ENCODE measurements at regions not wholly inside any gene's neighbourhood (a gene's known extent, or its start where the extent isn't known, plus 50 kb on each side); places are given as distances from the start of the nearest gene placed in this dataset.
"Not testable (repeated sequence)": the region's sequence is repeated elsewhere in the genome, so short reads cannot be mapped to it uniquely, and the experiment has no call there.

- no peaks in the 10 kb centered on the region for H3K36me3 ChIP-seq (ENCODE audit: insufficient read depth, low read length)
- no peak for TF ChIP-seq EZH2phosphoT487 (IDR thresholded peaks at IDR 0.05; ENCODE audit: borderline replicate concordance)
- TF ChIP-seq CTCF (conservative IDR thresholded peaks at IDR 0.05; ENCODE audit: low read length): no peak
- no peaks in the 10 kb centered on the region for H3K9me3 ChIP-seq (ENCODE audit: insufficient read depth, low read depth, low read length)
- H3K4me2 ChIP-seq (ENCODE audit: low read depth, low read length, poor library complexity, severe bottlenecking): no peak overlapping the region
- H3F3A ChIP-seq (ENCODE audit: low read depth): no peaks in the 10 kb centered on the region
- no peaks in the 10 kb centered on the region for H3K79me2 ChIP-seq (ENCODE audit: insufficient read depth, low read length)
- H4K20me1 ChIP-seq (ENCODE audit: insufficient read depth, low read length, poor library complexity, severe bottlenecking): no peaks in the 10 kb centered on the region
- H3K9me2 ChIP-seq (replicated peaks; ENCODE audit: low read depth, low read length): no peaks in the 10 kb centered on the region
- no peak overlapping the region for H3K9ac ChIP-seq (ENCODE audit: low read depth, low read length, poor library complexity, severe bottlenecking)
- peaks cover 74% of the 10 kb centered on the region for H3K4me1 ChIP-seq (ENCODE audit: insufficient read depth, low read length, poor library complexity, severe bottlenecking)
- no peak overlapping the region for H3K4me3 ChIP-seq (ENCODE audit: low read length, poor library complexity, severe bottlenecking)
- no peak overlapping the region for H2AFZ ChIP-seq (ENCODE audit: low read length)
- H3K27me3 ChIP-seq (ENCODE audit: insufficient read depth, low read length, poor library complexity, severe bottlenecking): no peaks in the 10 kb centered on the region
These were observed 72.1 kb upstream of the ROPN1 start for GRCh38 chr3:124064050-124064449.

GRCh38 chr3:124066543-124066942 is 74.6 kb upstream of the ROPN1 start:
- not testable (repeated sequence) for H3K4me3 ChIP-seq (ENCODE audit: low read length, poor library complexity, severe bottlenecking); H3K27me3 ChIP-seq (ENCODE audit: insufficient read depth, low read length, poor library complexity, severe bottlenecking)

GRCh38 chr3:124069706-124070105 is 77.8 kb upstream of the ROPN1 start:
- H4K20me1 ChIP-seq (ENCODE audit: insufficient read depth, low read length, poor library complexity, severe bottlenecking); H3K9me3 ChIP-seq (ENCODE audit: insufficient read depth, low read depth, low read length); H3K4me2 ChIP-seq (ENCODE audit: low read depth, low read length, poor library complexity, severe bottlenecking); H3K9ac ChIP-seq (ENCODE audit: low read depth, low read length, poor library complexity, severe bottlenecking); H3K79me2 ChIP-seq (ENCODE audit: insufficient read depth, low read length); H2AFZ ChIP-seq (ENCODE audit: low read length); H3K36me3 ChIP-seq (ENCODE audit: insufficient read depth, low read length); H3K27me3 ChIP-seq (ENCODE audit: insufficient read depth, low read length, poor library complexity, severe bottlenecking); H3F3A ChIP-seq (ENCODE audit: low read depth); H3K9me2 ChIP-seq (replicated peaks; ENCODE audit: low read depth, low read length); H3K4me3 ChIP-seq (ENCODE audit: low read length, poor library complexity, severe bottlenecking): not testable (repeated sequence)
- peaks cover 28% of the 10 kb centered on the region for H3K4me1 ChIP-seq (ENCODE audit: insufficient read depth, low read length, poor library complexity, severe bottlenecking)

More at GRCh38 chr3:124066543-124066942, 74.6 kb upstream of the ROPN1 start:
- H2AFZ ChIP-seq (ENCODE audit: low read length); H3F3A ChIP-seq (ENCODE audit: low read depth); H3K79me2 ChIP-seq (ENCODE audit: insufficient read depth, low read length); H3K9me3 ChIP-seq (ENCODE audit: insufficient read depth, low read depth, low read length); H3K4me2 ChIP-seq (ENCODE audit: low read depth, low read length, poor library complexity, severe bottlenecking); H3K9ac ChIP-seq (ENCODE audit: low read depth, low read length, poor library complexity, severe bottlenecking); H4K20me1 ChIP-seq (ENCODE audit: insufficient read depth, low read length, poor library complexity, severe bottlenecking); H3K36me3 ChIP-seq (ENCODE audit: insufficient read depth, low read length); H3K9me2 ChIP-seq (replicated peaks; ENCODE audit: low read depth, low read length): not testable (repeated sequence)
- peaks cover 59% of the 10 kb centered on the region for H3K4me1 ChIP-seq (ENCODE audit: insufficient read depth, low read length, poor library complexity, severe bottlenecking)

GRCh38 chr3:124075090-124075489 is 83.2 kb upstream of the ROPN1 start:
- not testable (repeated sequence) for H3F3A ChIP-seq (ENCODE audit: low read depth); H3K9me3 ChIP-seq (ENCODE audit: insufficient read depth, low read depth, low read length); H3K9ac ChIP-seq (ENCODE audit: low read depth, low read length, poor library complexity, severe bottlenecking); H4K20me1 ChIP-seq (ENCODE audit: insufficient read depth, low read length, poor library complexity, severe bottlenecking); H3K4me3 ChIP-seq (ENCODE audit: low read length, poor library complexity, severe bottlenecking); H3K4me1 ChIP-seq (ENCODE audit: insufficient read depth, low read length, poor library complexity, severe bottlenecking); H3K27me3 ChIP-seq (ENCODE audit: insufficient read depth, low read length, poor library complexity, severe bottlenecking); H3K79me2 ChIP-seq (ENCODE audit: insufficient read depth, low read length); H3K36me3 ChIP-seq (ENCODE audit: insufficient read depth, low read length); H2AFZ ChIP-seq (ENCODE audit: low read length); H3K9me2 ChIP-seq (replicated peaks; ENCODE audit: low read depth, low read length); H3K4me2 ChIP-seq (ENCODE audit: low read depth, low read length, poor library complexity, severe bottlenecking)

GRCh38 chr3:124075753-124076152 is 83.8 kb upstream of the ROPN1 start:
- no peaks in the 10 kb centered on the region for H3K36me3 ChIP-seq (ENCODE audit: insufficient read depth, low read length)
- peaks cover 11% of the 10 kb centered on the region for H3K4me1 ChIP-seq (ENCODE audit: insufficient read depth, low read length, poor library complexity, severe bottlenecking)
- H3K27me3 ChIP-seq (ENCODE audit: insufficient read depth, low read length, poor library complexity, severe bottlenecking): no peaks in the 10 kb centered on the region
- no peak overlapping the region for H3K9ac ChIP-seq (ENCODE audit: low read depth, low read length, poor library complexity, severe bottlenecking)
- H2AFZ ChIP-seq (ENCODE audit: low read length): no peak overlapping the region
- H3F3A ChIP-seq (ENCODE audit: low read depth): no peaks in the 10 kb centered on the region
- no peak for TF ChIP-seq EZH2phosphoT487 (IDR thresholded peaks at IDR 0.05; ENCODE audit: borderline replicate concordance)
- TF ChIP-seq CTCF (conservative IDR thresholded peaks at IDR 0.05; ENCODE audit: low read length): no peak
- no peaks in the 10 kb centered on the region for H3K9me3 ChIP-seq (ENCODE audit: insufficient read depth, low read depth, low read length)
- no peak overlapping the region for H3K4me2 ChIP-seq (ENCODE audit: low read depth, low read length, poor library complexity, severe bottlenecking)
- H3K4me3 ChIP-seq (ENCODE audit: low read length, poor library complexity, severe bottlenecking): no peak overlapping the region
- no peaks in the 10 kb centered on the region for H3K9me2 ChIP-seq (replicated peaks; ENCODE audit: low read depth, low read length)
- H3K79me2 ChIP-seq (ENCODE audit: insufficient read depth, low read length): no peaks in the 10 kb centered on the region
- no peaks in the 10 kb centered on the region for H4K20me1 ChIP-seq (ENCODE audit: insufficient read depth, low read length, poor library complexity, severe bottlenecking)

All from Loucy (cell line).